CD4-positive, alpha-beta T cell treated with Interleukin-15 for 4 hours (primary cell): ENCODE measurements at regions not wholly inside any gene's neighbourhood (a gene's known extent, or its start where the extent isn't known, plus 50 kb on each side); places are given as distances from the start of the nearest gene placed in this dataset.
"Not testable (repeated sequence)": the region's sequence is repeated elsewhere in the genome, so short reads cannot be mapped to it uniquely, and the experiment has no call there.

Experiments used
- DNase-seq: peaks from one replicate; pipeline ENCODE4 v3.0.0-alpha.2; 2020; ENCODE audit warnings: low spot score

- DNase-seq = no peak
Measured at GRCh38 chrX:40891798-40892197, 156.5 kb upstream of the MED14 start.

GRCh38 chrX:40893251-40893910 lies 158.0 kb upstream of the MED14 start:
- no peak for DNase-seq

- no peak for DNase-seq
Measured at GRCh38 chrX:40895246-40895645, 159.9 kb upstream of the MED14 start.

DNA sequence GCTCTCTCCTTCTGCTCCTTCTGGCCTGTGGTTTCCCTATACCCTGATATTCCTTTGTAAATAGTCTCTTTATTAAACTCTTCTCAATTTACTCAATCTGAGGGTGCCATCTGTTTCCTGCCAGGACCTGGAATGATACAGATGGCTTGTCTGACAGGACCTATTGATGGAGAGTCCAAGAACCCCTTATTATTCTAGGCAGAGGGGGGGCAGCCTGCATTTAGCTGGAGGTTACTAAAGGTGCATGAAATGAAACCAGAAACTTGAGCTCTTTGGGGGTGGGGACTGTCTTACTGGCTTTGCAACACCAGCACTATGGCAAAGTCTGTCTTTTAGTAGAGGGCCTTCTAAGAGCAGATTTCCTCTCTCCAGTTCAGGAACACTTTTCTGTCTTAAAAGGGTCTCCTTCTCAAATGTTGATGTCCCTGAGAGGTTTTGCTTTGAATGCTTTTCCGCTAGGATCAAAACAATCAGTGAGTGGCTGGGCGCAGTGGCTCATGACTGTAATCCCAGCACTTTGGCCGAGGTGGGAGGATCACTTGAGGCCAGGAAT lies 162.5 kb upstream of the MED14 start:
- no peak for DNase-seq

GRCh38 chrX:40904739-40905138 lies 169.4 kb upstream of the MED14 start:
- DNase-seq = not testable (repeated sequence)

DNA sequence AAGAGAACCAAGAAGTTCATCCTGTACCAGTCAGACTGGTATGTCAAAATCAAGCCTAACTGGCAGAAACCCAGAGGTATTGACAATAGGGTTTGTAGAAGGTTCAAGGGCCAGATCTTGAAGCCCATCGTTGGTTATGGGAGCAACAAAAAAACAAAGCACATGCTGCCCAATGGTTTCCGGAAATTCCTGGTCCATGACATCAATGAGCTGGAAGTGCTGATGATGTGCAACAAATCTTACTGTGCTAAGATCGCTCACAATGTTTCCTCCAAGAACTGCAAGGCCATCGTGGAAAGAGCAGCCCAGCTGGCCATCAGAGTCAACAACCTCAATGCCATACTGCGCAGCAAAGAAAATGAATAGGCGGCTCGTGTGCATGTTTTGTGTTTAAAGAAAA lies 172.7 kb upstream of the MED14 start:
- no peak for DNase-seq

- DNase-seq = no peak
Measured at GRCh38 chrX:40908857-40909475, 173.6 kb upstream of the MED14 start.

DNA sequence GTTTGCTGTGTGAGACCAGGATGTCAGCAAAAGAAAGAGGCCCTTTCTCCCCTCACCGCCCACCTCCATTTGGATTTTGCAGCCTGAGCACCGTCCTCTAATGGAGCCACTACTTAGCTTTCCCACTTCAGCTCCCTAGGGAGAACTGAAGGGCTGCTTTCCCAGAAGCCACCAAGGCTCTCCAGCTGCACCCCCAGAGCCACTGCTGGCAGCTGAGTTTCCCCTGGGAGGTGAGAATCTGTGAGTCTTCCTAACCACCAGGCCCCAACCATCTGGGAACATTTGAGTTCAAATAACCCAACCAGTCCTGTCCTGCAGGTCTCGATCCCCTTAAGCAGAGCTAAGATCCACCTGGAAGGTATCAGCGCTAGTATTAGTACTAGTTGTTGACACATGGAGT lies 173.1 kb upstream of the USP9X start:
- DNase-seq = no peak

- no peak for DNase-seq
Measured at GRCh38 chrX:40912576-40912975, 172.7 kb upstream of the USP9X start.

- no peak for DNase-seq
Measured at GRCh38 chrX:40920351-40920750, 164.9 kb upstream of the USP9X start.

- no peak for DNase-seq
Measured at GRCh38 chrX:40922307-40922706, 162.9 kb upstream of the USP9X start.

DNA sequence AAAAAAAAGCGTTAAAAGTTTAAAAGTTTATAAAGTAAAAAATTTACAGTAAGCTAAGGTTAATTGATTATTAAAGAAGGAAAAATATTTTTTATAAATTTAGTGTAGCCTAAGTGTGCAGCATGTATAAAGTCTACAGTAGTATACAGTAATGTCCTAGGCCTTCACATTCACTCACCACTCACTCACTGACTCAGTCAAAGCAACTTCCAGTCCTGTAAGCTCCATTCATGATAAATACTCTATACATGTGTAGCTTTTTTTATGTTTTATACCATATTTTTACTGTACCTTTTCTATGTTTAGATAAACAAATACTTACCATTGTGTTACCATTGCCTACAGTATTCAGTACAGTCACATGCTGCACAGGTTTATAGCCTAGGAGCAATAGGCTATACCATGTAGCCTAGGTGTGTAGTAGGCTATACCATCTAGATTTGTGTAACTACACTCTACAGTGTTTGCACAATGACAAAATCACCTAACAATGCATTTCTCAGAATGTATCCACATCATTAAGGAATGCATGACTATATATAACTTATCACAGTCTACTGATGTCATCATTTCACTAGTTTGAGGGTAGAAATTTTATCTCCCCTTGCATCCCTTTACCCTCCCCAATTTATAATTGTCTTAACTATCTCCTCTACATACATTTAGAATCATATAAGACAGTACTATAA lies 158.4 kb upstream of the USP9X start:
- DNase-seq = not testable (repeated sequence)

DNA sequence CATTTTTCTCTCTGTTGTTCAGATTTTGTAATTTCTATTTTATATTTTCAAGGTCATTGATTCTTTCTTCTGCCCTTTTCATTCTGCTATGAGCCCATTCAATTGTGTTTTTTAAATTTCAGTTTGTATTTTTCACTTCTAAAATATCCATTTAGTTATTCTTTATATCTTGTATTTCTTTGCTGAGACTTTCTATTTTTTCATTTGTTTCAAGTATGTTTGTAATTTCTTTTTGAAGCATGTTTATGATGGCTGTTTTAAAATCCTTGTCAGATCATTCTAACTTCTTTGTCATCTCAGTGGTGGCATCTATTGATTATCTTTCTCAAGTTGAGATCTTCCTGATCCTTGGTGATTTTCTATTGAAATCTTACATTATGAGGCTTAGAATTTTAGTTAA lies 157.2 kb upstream of the USP9X start:
- no peak for DNase-seq

- DNase-seq = no peak
Measured at GRCh38 chrX:40931921-40932320, 153.3 kb upstream of the USP9X start.

- DNase-seq = peak; percentile 33
Measured at GRCh38 chrX:40933132-40933705, 152.0 kb upstream of the USP9X start.

DNA sequence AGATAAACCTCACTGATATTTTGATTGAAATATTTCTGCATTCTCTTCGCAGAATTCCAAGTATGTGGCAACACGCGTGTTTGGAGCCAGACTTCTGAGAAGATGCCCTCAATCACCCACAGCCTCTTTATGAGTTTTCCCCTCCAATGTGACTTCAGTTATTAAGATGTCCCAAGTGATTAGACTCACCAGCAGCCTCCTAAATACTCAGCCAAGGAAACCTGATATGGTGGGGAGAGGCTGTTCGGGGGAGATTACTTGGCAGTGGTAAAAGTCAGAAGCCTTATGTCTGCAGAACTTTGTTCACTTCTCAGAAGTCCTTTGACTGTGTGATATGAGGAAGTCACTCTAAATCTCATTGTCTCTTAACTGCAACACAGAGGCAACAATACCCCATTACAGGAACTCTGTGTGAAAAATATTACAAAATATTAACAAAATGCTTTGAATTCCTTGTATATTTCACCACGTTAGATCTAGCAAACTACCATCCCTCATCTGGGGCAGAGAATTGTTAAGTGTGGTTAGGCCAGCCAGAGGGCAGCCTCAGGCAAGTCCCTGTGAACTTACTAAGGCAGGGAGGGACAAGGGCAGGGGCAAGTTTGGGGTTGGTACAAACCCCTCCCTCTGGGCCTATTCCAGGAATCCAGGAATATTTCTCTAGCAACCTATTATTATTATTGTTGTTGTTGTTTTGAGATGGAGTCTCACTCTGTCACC lies 151.4 kb upstream of the USP9X start:
- peak; percentile 46 for DNase-seq

DNA sequence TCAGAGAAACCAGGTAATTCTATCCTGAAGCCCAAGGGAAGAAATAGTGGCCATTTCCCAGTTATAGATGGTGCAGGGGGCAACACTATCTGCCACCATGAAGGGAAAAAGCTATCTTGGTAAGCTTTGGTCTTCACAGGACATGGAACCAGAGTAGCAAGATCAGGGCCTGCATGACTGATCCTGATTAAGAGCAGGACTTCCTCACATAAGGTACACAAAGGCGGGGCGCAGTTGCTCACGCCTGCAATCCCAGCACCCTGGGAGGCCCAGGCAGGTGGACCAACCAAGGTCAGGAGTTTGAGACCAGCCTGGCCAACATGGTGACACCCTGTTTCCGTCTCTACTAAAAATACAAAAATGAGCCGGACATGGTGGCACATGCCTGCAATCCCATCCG lies 148.4 kb upstream of the USP9X start:
- no peak for DNase-seq

DNA sequence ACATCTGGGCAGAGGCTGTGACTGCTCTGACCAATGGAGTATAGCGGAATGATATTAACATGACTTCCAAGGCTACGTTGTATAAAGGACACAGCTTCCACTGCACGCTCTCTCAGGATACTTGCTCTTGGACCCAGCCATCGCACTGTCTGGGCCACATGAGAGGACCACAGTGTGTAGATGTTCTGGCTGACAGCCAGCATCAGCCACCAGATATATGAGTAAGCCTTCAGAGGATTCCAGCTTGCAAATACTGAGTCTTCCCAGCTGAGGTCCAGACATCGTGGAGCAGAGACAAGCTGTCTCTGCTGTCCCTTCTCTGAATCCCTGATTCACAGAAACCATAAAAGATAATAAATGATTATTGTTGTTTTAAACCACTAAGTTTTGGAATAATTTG lies 146.8 kb upstream of the USP9X start:
- no peak for DNase-seq

- no peak for DNase-seq
Measured at GRCh38 chrX:40943093-40943641, 142.1 kb upstream of the USP9X start.

GRCh38 chrX:40945361-40945713 lies 139.9 kb upstream of the USP9X start:
- DNase-seq = no peak

- no peak for DNase-seq
Measured at GRCh38 chrX:40947276-40947675, 138.0 kb upstream of the USP9X start.

- DNase-seq = no peak
Measured at GRCh38 chrX:40949071-40949470, 136.2 kb upstream of the USP9X start.
